GM06990 (cell line): ENCODE measurements at regions not wholly inside any gene's neighbourhood (a gene's known extent, or its start where the extent isn't known, plus 50 kb on each side); places are given as distances from the start of the nearest gene placed in this dataset.
A peak's percentile ranks its signal among the peaks of the same experiment; 100 is the strongest.

Source experiments
- DNase-seq: peaks from one replicate; pipeline ENCODE4 v3.0.0-alpha.2; 2011; ENCODE audit not compliant: insufficient read length; ENCODE audit errors: extremely low read depth
- H3K27me3 ChIP-seq: replicated peaks from 2 replicates; pipeline ENCODE4 v1.6.0; 2011; ENCODE audit warnings: low read length; ENCODE audit not compliant: control insufficient read depth, insufficient read depth
- H3K36me3 ChIP-seq: 2 replicates; pipeline ENCODE4 v1.5.1; 2011; ENCODE audit warnings: low read length; ENCODE audit not compliant: control insufficient read depth, insufficient read depth
- H3K4me3 ChIP-seq: replicated peaks from 2 replicates; pipeline ENCODE4 v1.5.1; 2011; ENCODE audit warnings: low read depth, mild to moderate bottlenecking, control low read depth, low read length
- TF ChIP-seq, protein P1 (sequence below): IDR thresholded peaks from 2 replicates; pipeline ENCODE4 v1.5.1; 2011; ENCODE audit warnings: low read length, control low read depth, mild to moderate bottlenecking, inconsistent platforms; ENCODE audit not compliant: insufficient read depth, poor library complexity, severe bottlenecking

DNA sequence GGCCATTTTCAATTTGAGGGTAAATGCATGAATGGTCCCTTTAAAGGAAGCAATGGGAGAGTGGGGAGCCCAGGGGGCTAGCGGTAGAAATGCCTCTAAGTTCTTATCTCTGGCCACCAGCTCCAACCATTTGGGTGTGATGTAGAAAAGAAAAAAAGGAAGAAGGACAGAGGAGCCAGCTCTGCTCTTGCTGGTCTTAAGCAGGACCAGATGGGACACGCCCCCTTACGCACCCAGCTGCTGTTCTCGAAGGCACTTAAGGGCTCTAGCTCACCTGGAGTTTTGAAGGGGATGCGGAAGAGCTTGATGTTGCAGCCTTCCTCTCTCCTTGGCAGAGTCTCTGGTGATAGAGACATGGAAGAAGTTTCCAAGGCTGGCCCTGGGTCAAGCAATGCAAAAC, 59.5 kb upstream of the RNF144B start:
- no peaks in the 10 kb centered on the region for H3K36me3 ChIP-seq
- TF ChIP-seq, protein P1, sequence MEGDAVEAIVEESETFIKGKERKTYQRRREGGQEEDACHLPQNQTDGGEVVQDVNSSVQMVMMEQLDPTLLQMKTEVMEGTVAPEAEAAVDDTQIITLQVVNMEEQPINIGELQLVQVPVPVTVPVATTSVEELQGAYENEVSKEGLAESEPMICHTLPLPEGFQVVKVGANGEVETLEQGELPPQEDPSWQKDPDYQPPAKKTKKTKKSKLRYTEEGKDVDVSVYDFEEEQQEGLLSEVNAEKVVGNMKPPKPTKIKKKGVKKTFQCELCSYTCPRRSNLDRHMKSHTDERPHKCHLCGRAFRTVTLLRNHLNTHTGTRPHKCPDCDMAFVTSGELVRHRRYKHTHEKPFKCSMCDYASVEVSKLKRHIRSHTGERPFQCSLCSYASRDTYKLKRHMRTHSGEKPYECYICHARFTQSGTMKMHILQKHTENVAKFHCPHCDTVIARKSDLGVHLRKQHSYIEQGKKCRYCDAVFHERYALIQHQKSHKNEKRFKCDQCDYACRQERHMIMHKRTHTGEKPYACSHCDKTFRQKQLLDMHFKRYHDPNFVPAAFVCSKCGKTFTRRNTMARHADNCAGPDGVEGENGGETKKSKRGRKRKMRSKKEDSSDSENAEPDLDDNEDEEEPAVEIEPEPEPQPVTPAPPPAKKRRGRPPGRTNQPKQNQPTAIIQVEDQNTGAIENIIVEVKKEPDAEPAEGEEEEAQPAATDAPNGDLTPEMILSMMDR = no peak
- no peak overlapping the region for H3K4me3 ChIP-seq
- peak; percentile 26 for DNase-seq
- no peaks in the 10 kb centered on the region for H3K27me3 ChIP-seq

DNA sequence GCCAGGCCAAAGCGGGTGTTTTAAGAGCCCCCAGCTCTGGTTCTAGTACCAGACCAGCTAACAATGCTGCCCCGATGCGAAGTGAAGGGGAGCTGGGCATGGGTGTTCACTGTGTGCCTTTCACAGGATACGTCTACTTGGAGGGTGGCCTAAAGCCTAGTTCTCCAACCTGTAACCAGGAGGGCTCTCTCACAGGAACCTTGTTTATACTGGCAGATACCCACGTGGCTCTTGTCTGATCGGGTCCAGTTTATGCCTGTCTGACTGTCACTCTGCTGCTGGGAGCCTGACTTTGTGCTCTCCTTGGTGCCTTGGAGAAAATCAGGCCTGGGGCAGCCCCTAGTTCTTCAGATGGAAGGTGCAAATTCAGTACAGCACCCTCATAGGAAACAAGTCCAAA, 60.2 kb upstream of the RNF144B start:
- Histone ChIP-seq H3K27me3 (no peaks in the 10 kb centered on the region), H3K4me3 (no peak overlapping the region), H3K36me3 (no peaks in the 10 kb centered on the region)
- no peak for DNase-seq
- TF ChIP-seq, protein P1 = no peak

DNA sequence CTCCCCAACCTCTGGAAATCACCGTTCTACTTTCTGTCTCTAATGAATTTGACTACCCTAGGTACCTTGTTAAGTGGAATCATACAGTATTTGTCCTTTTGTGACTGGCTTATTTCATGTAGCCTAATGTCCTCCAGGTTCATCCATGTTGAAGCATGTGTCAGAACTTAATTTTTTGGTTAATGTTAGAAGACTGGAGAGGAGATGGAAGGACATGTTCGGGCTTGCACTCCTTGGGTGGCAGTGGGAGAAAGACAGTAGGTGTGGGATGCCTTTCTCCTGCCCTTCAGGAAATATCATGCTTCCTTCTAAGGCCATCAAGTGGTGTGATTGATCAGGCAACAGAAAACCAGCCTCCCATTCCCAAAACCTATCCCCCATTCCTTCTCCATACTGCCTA, 61.1 kb upstream of the RNF144B start:
- no peak overlapping the region for H3K4me3 ChIP-seq
- no peaks in the 10 kb centered on the region for H3K27me3 ChIP-seq
- no peak for DNase-seq
- TF ChIP-seq, protein P1 = no peak
- H3K36me3 ChIP-seq = no peaks in the 10 kb centered on the region

DNA sequence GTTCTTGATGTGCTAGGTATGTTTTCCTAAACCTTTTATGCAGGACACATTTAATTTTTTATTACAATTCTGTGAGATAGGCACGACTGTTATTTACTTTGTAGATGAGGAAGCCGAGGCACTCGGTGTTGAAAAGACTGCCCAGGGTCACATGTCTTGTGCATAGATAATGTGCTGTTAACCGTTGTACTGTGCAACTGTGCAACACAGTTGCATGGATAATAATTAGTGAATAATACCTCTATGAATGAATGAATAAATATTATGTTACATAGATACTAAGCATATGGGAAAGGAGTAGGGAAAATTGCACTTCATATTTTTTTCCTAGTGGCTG, 60.3 kb upstream of the DEK start:
- DNase-seq = no peak
- H3K4me3 ChIP-seq = no peak overlapping the region
- TF ChIP-seq, protein P1 = no peak
- no peaks in the 10 kb centered on the region for H3K36me3 ChIP-seq
- H3K27me3 ChIP-seq = no peaks in the 10 kb centered on the region

DNA sequence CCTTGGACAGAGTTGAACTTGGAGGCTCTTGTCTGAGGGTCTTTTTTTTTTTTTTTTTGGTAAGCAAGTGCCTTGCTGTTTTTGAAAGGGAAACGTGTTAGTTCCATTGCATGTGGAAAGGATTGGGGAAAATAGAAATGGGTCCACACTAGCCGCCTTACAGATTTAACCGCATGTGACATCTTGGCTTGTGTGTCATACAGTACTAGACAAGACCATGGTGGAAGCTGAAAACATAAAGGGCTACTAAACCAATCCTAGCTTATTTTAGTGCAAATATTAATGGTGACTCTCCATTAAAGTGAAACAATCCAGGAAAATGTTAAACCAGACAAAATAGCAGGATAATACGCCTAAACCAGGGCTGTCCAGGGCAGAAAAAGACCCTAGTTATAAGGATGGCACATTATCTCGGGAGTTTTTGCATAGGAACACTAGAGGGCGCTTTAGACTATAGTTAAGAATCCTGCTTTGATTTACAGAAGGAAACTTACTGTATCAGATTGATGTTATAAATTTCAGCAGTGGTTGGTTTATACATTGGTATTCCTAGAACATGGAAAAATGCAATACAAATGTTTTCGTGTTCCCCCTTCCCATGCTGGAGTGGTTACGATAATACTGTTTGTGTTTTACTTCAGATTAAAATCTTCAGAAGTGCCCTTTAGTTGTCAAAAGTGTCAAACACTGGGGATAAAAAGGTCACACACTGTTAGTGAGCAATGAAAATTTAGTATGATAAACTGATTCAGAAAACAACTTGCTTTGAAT, 59.8 kb upstream of the DEK start:
- Histone ChIP-seq H3K36me3 (no peaks in the 10 kb centered on the region), H3K27me3 (no peaks in the 10 kb centered on the region), H3K4me3 (no peak overlapping the region)
- TF ChIP-seq, protein P1 = peak; percentile 64
- DNase-seq = no peak

DNA sequence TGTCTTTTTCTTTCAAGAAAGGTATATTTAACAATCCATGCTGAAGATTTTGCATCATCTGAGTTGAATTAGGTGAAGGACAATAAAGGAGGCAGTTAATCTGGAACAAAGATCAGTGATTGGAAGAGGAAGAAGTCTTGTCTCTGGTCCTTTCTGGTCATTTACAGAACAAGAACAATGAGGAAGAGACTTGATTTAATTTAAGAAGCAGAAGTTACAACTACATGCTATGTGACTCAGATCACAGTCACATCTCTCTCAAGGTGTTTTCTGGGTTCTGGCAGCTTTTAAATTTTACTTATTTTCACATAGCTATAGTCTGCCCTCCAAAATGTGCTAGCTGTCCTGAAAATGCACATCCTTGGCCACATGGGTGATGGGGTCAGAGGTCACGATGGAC, 53.5 kb upstream of the DEK start:
- TF ChIP-seq, protein P1 = no peak
- H3K4me3 ChIP-seq = no peak overlapping the region
- no peak for DNase-seq
- no peaks in the 10 kb centered on the region for H3K36me3 ChIP-seq
- H3K27me3 ChIP-seq = no peaks in the 10 kb centered on the region
